ENCODE measurements at regions not wholly inside any gene's neighbourhood (a gene's known extent, or its start where the extent isn't known, plus 50 kb on each side); places are given as distances from the start of the nearest gene placed in this dataset.

DNA sequence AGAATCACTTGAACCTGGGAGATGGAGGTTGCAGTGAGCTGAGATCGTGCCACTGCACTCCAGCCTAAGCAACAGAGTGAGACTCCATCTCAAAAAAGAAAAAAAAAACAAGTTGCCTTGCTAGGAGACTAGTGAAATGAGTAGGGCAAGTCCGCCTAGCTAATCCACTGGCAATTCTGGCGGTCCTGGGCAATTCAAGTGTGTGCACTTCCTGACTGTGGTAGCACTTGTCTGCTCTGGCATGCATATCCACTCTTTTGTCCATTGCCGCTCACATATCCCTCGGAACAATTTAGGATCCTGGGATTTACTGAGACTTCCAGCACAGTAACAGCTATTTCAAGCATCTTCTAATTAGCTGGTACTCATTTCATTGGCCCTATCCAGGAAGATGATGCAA, 426.3 kb upstream of the ADGRL2 start:
- TF ChIP-seq CTCF (IDR thresholded peaks at IDR 0.05) (no peak), POLR2A (IDR thresholded peaks at IDR 0.05) (no peak), POLR2AphosphoS5 (IDR thresholded peaks at IDR 0.05) (no peak)

All from breast epithelium (tissue), 3 donors.